T-cell (primary cell): ENCODE measurements at regions not wholly inside any gene's neighbourhood (a gene's known extent, or its start where the extent isn't known, plus 50 kb on each side); places are given as distances from the start of the nearest gene placed in this dataset.

ENCODE experiments used
- ATAC-seq, 4 experiments: fragments of 200-7000 bp in 3 of 4; fragments of 150-1000 bp in 1 of 4; cut with Tn5 transposase; replicated peaks in 1 of 4; 1 replicate in 3 of 4; 2 replicates in 1 of 4; pipeline ENCODE4 v1.10.0; 2021; ENCODE audit warnings: moderate library complexity in 3 of 4, mild to moderate bottlenecking in 2 of 4, moderate number of reproducible peaks in 1 of 4
- CTCF ChIA-PET, 2 donors: fragments of 300-600 bp; sonication (Branson Sonifier 250); formaldehyde crosslinking; loops; one replicate each; lab custom pipeline; 2022; ENCODE audit warnings: antibody characterized with exemption in 2 of 2; lab: Charles Lee
- POLR2A ChIA-PET, 2 donors: fragments of 300-600 bp; sonication (Branson Sonifier 250); formaldehyde crosslinking; loops; one replicate each; lab custom pipeline; 2022; ENCODE audit warnings: antibody characterized with exemption in 2 of 2; lab: Charles Lee
- DNase-seq, 35 experiments: peaks; one replicate each; pipeline versions ENCODE4 v3.0.0 to v3.0.0-alpha.2; 2013 to 2023
- H3K27ac ChIP-seq: one replicate; pipeline ENCODE4 v1.5.1; 2013; ENCODE audit warnings: low read length
- H3K27me3 ChIP-seq, 2 experiments: replicated peaks in 1 of 2; 1 replicate in 1 of 2; 2 replicates in 1 of 2; pipeline versions ENCODE4 v1.6.1 to v1.7.0; 2013; ENCODE audit warnings: low read length in 1 of 2, mixed read lengths in 1 of 2; ENCODE audit not compliant: control insufficient read depth in 2 of 2, insufficient read depth in 2 of 2; ENCODE audit errors: extremely low read depth in 1 of 2
- H3K36me3 ChIP-seq, 2 donors: 1 replicate in 1 of 2; 2 replicates in 1 of 2; pipeline versions ENCODE4 v1.6.1 to v1.7.0; 2013; ENCODE audit warnings: low read length in 1 of 2; ENCODE audit not compliant: control insufficient read depth in 2 of 2, insufficient read depth in 1 of 2; ENCODE audit errors: extremely low read depth in 1 of 2
- H3K4me1 ChIP-seq, 2 experiments: 1 replicate in 1 of 2; 2 replicates in 1 of 2; pipeline versions ENCODE4 v1.6.1 to v1.7.0; 2013; ENCODE audit warnings: low read length in 2 of 2, mixed read lengths in 1 of 2; ENCODE audit not compliant: insufficient read depth in 2 of 2, control insufficient read depth in 1 of 2; ENCODE audit errors: extremely low read depth in 1 of 2
- H3K4me3 ChIP-seq, 2 donors: 1 replicate in 1 of 2; 2 replicates in 1 of 2; pipeline versions ENCODE4 v1.5.1 to v1.7.0; 2013; ENCODE audit warnings: mild to moderate bottlenecking in 2 of 2, low read length in 1 of 2, moderate library complexity in 1 of 2; ENCODE audit not compliant: control insufficient read depth in 1 of 2; ENCODE audit errors: extremely low read depth in 1 of 2
- H3K9me3 ChIP-seq: 2 replicates; pipeline ENCODE4 v1.7.0; 2013
- H3K27ac Mint-ChIP-seq, 2 donors: one replicate each; pipeline ENCODE4 v1.8.0; 2020 to 2021; ENCODE audit warnings: mild to moderate bottlenecking in 2 of 2, mixed read lengths in 2 of 2
- H3K27me3 Mint-ChIP-seq, 2 donors: one replicate each; pipeline ENCODE4 v1.8.0; 2021 to 2022; ENCODE audit warnings: mixed read lengths in 2 of 2
- H3K36me3 Mint-ChIP-seq: one replicate; pipeline ENCODE4 v1.8.0; 2021; ENCODE audit warnings: mixed read lengths
- H3K4me1 Mint-ChIP-seq, 3 donors: one replicate each; pipeline ENCODE4 v1.8.0; 2020 to 2022; ENCODE audit warnings: mixed read lengths in 3 of 3, mild to moderate bottlenecking in 1 of 3
- H3K4me3 Mint-ChIP-seq, 3 donors: one replicate each; pipeline ENCODE4 v1.8.0; 2020 to 2022; ENCODE audit warnings: mild to moderate bottlenecking in 3 of 3, mixed read lengths in 3 of 3, moderate library complexity in 3 of 3
- H3K9me3 Mint-ChIP-seq, 3 donors: one replicate each; pipeline ENCODE4 v1.8.0; 2020 to 2022; ENCODE audit warnings: mixed read lengths in 3 of 3
- WGBS: methylation state at CpG from one replicate; pipeline ENCODE4 v1.1.5; 2013; ENCODE audit warnings: missing lambda C conversion rate; ENCODE audit not compliant: insufficient coverage; 5-methylcytosine and 5-hydroxymethylcytosine counted together

GRCh38 chr17:13117616-13118015 is 99.8 kb upstream of the ELAC2 start:
- Histone ChIP-seq H3K27me3 (peaks cover 0 to 7% of the 10 kb centered on the region in 2 experiments), H3K4me3 (no peak overlapping the region), H3K27ac (no peak overlapping the region), H3K9me3 (no peaks in the 10 kb centered on the region), H3K4me1 (no peaks in the 10 kb centered on the region), H3K36me3 (no peaks in the 10 kb centered on the region)
- peaks cover 0 to 9% (median 3%) of the 10 kb centered on the region in 3 donors for H3K4me1 Mint-ChIP-seq
- no peak overlapping the region for H3K27ac Mint-ChIP-seq
- ChIA-PET CTCF (no interaction called here), POLR2A (no interaction called here)
- H3K9me3 Mint-ChIP-seq: no peaks in the 10 kb centered on the region
- DNase-seq (no peak), ATAC-seq (no peak)
- peaks cover 12 to 26% of the 10 kb centered on the region in 2 donors for H3K27me3 Mint-ChIP-seq
- H3K4me3 Mint-ChIP-seq: no peak overlapping the region
- no peaks in the 10 kb centered on the region for H3K36me3 Mint-ChIP-seq

DNA sequence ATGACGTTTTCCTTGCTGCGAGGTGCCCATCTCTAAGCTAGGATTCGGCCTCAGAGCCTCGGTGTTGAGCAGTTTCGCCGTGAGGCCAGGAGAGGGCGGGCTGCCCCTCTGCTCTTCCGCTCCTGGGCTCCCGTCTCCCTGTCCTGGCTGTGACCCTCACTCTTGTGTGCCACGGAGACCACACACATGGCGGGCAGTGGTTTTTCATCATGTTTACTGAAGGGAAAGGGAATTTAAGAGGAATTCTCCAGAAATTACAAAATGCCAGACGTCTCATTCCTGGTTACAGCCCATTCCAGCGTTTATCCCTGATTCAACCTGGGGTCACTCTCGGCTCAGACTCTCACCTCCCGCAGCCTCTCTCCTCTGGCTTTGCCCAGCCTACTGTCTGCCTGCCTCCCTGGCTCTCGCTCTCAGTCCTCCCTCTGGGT is 96.8 kb upstream of the ELAC2 start:
- CTCF ChIA-PET: interaction anchor here in 1 of 2 donors (0.6 kb wide), 1 partner anchor 1227 kb away, joined by 3 read pairs; no protein-coding TSS in a partner anchor
- peaks cover 0 to 9% (median 3%) of the 10 kb centered on the region in 3 donors for H3K4me1 Mint-ChIP-seq
- WGBS: 24% methylated on average over 14 of the region's 16 CpGs
- peaks cover 10 to 13% of the 10 kb centered on the region in 2 donors for H3K27me3 Mint-ChIP-seq
- H3K27ac ChIP-seq: no peak overlapping the region
- DNase-seq (peak in 2 of 35 experiments; percentile 1 to 3), ATAC-seq (no peak)
- POLR2A ChIA-PET: no interaction called here
- no peaks in the 10 kb centered on the region for H3K4me1 ChIP-seq
- H3K36me3 ChIP-seq: no peaks in the 10 kb centered on the region
- no peaks in the 10 kb centered on the region for H3K9me3 Mint-ChIP-seq
- H3K27me3 ChIP-seq: peaks cover 0 to 9% of the 10 kb centered on the region in 2 experiments
- H3K9me3 ChIP-seq: no peaks in the 10 kb centered on the region
- H3K27ac Mint-ChIP-seq: no peak overlapping the region
- H3K4me3 Mint-ChIP-seq: no peak overlapping the region
- no peak overlapping the region for H3K4me3 ChIP-seq
- no peaks in the 10 kb centered on the region for H3K36me3 Mint-ChIP-seq

DNA sequence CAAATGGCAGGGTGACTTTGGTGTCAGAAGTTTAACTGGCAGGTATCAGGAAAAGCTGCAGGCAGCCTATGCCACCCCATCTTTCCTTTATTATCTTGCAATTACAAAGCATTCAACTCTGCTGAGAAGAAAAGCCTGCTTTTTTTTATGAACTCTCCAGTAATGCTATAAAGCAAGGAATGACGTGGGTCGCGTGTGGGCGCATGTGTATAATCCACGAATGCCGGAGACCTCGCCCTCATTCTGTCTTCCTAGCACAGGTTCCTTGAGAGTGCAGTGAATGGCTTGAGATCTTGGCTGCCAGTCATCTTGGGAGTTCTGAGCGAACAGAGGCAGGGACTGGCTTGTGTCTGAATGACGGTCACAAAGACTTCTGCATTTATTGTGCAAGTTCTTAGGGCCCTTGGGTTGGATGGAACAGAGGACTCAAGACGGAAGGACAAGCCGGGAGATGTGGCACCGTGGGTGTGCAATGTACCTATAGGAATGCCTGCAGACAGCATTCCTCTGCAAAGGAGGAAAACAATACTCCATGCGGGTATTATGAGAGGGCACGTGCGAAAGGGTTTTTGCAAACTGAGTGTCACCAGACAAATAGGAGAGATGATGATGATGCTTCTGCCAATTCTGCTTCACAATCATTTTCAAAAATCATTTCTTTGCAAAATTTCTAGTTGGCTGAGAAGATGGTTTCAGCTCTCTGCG is 96.1 kb upstream of the ELAC2 start:
- no peak for DNase-seq
- no peak overlapping the region for H3K4me3 Mint-ChIP-seq
- 77% methylated on average over 13 of the region's 16 CpGs for WGBS

DNA sequence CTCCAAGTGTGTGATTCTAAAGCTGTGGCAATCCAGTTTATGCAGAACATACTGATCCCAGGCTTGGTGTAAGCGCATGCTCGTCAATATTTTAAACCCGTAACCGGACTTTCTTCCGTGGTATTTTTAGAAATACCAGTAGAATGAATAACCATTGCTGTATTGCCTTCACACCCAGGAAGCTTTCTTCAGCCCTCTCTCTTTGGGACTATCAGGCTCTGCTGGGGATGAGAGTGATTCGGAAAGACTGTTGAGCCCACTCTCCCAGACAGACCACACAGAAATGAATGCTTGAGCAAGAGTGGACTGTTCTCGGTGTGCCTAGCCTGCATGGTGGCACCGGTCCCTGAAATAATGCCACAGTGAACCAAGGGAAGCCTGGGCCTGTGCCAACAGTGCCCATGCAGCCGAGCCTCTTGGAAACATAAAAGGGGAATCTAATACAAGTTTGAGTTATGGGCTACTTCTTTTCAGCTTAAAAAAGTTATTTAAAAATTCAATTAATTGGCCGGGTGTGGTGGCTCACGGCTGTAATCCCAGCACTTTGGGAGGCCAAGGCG is 89.9 kb upstream of the ELAC2 start:
- DNase-seq (no peak), ATAC-seq (no peak)
- Histone ChIP-seq H3K27ac (no peak overlapping the region), H3K4me3 (no peak overlapping the region), H3K4me1 (no peaks in the 10 kb centered on the region), H3K36me3 (no peaks in the 10 kb centered on the region), H3K27me3 (peaks cover 0 to 7% of the 10 kb centered on the region in 2 experiments), H3K9me3 (no peaks in the 10 kb centered on the region)
- no peak overlapping the region for H3K4me3 Mint-ChIP-seq
- H3K36me3 Mint-ChIP-seq: no peaks in the 10 kb centered on the region
- POLR2A ChIA-PET: interaction anchor here in 1 of 2 donors (0.6 kb wide), 1 partner anchor 1011 kb away, joined by 5 read pairs; no protein-coding TSS in a partner anchor
- WGBS: 90% methylated on average over 2 of the region's 12 CpGs
- no peaks in the 10 kb centered on the region for H3K4me1 Mint-ChIP-seq
- peaks cover 2% of the 10 kb centered on the region in 2 donors for H3K27me3 Mint-ChIP-seq
- H3K9me3 Mint-ChIP-seq: peaks cover 0 to 1% (median under 1%) of the 10 kb centered on the region in 3 donors
- no peak overlapping the region for H3K27ac Mint-ChIP-seq
- CTCF ChIA-PET: no interaction called here

More for the DNA sequence above, 96.1 kb upstream of the ELAC2 start:
- Mint-ChIP-seq H3K36me3 (no peaks in the 10 kb centered on the region), H3K27ac (no peak overlapping the region), H3K9me3 (no peaks in the 10 kb centered on the region), H3K27me3 (peaks cover 10 to 12% of the 10 kb centered on the region in 2 donors), H3K4me1 (peaks cover 0 to 9% (median 3%) of the 10 kb centered on the region in 3 donors)
- no peaks in the 10 kb centered on the region for H3K9me3 ChIP-seq
- H3K4me3 ChIP-seq: no peak overlapping the region
- no peak overlapping the region for H3K27ac ChIP-seq
- H3K4me1 ChIP-seq: no peaks in the 10 kb centered on the region
- CTCF ChIA-PET: no interaction called here
- POLR2A ChIA-PET: no interaction called here
- no peaks in the 10 kb centered on the region for H3K36me3 ChIP-seq
- ATAC-seq: no peak
- peaks cover 0 to 9% of the 10 kb centered on the region in 2 experiments for H3K27me3 ChIP-seq

DNA sequence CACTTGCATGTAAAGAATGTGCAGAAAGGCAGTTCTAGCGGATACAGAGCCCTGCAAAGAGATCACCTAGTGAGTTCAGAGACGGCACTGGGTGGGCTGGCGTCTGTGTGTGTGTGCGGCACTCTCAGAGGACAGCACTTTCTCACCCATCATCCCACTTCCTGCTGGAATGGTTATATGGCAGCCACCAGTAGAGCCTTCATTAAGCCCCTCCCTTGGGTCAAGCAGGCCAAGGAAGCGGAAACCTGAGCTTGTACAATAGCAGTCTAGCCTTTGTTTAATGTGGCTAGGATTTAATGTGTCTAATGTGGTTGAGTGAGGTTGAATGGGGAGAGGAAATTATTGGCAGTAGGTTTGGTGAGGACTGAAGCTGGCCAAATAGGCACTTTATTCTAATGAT is 88.3 kb upstream of the ELAC2 start:
- ChIA-PET POLR2A (no interaction called here), CTCF (no interaction called here)
- Mint-ChIP-seq H3K4me3 (no peak overlapping the region), H3K9me3 (peaks cover 0 to 15% (median 6%) of the 10 kb centered on the region in 3 donors), H3K27ac (no peak overlapping the region), H3K4me1 (no peaks in the 10 kb centered on the region), H3K36me3 (no peaks in the 10 kb centered on the region), H3K27me3 (no peaks in the 10 kb centered on the region)
- WGBS: no CpG with 5 or more reads among the region's 5 CpGs
- no peaks in the 10 kb centered on the region for H3K9me3 ChIP-seq
- no peak overlapping the region for H3K27ac ChIP-seq
- H3K36me3 ChIP-seq: no peaks in the 10 kb centered on the region
- H3K4me3 ChIP-seq: no peak overlapping the region
- ATAC-seq: no peak
- H3K27me3 ChIP-seq: peaks cover 0 to 6% of the 10 kb centered on the region in 2 experiments
- no peaks in the 10 kb centered on the region for H3K4me1 ChIP-seq
- no peak for DNase-seq

GRCh38 chr17:13104576-13104975 is 86.7 kb upstream of the ELAC2 start:
- no peak overlapping the region for H3K4me3 Mint-ChIP-seq
- peaks cover 0 to 15% (median 6%) of the 10 kb centered on the region in 3 donors for H3K9me3 Mint-ChIP-seq
- H3K4me1 Mint-ChIP-seq: no peaks in the 10 kb centered on the region
- POLR2A ChIA-PET: no interaction called here
- no peaks in the 10 kb centered on the region for H3K27me3 Mint-ChIP-seq
- Histone ChIP-seq H3K4me3 (no peak overlapping the region), H3K9me3 (no peaks in the 10 kb centered on the region), H3K27me3 (peaks cover 0 to 12% of the 10 kb centered on the region in 2 experiments), H3K27ac (no peak overlapping the region), H3K4me1 (no peaks in the 10 kb centered on the region), H3K36me3 (no peaks in the 10 kb centered on the region)
- CTCF ChIA-PET: no interaction called here
- DNase-seq (no peak), ATAC-seq (no peak)
- no peaks in the 10 kb centered on the region for H3K36me3 Mint-ChIP-seq
- no peak overlapping the region for H3K27ac Mint-ChIP-seq
- WGBS: 61% methylated on average over 2 of the region's 3 CpGs
